ENCODE measurements at regions not wholly inside any gene's neighbourhood (a gene's known extent, or its start where the extent isn't known, plus 50 kb on each side); places are given as distances from the start of the nearest gene placed in this dataset.

GRCh38 chr7:84677117-84677732 lies 482.6 kb upstream of the SEMA3A start:
- no peak for DNase-seq (ENCODE audit: low spot score)

DNA sequence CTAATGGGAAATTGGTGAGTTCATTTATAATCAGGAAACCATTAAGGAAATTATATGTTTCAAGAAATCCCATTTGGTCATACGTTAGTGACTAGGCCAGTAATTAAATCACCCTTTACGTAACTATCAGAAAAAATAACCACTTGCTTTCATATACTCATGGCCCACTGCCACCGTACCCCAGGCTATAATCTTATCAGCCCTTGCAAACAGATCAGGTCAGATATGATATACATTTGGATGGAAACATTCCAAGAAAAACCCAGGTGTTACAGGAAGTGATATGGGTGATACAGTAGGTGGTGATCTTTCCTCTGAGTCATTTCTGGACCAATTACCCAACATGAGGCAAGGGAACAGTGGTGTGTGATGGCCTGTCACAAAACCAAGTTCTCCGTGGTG lies 481.0 kb upstream of the SEMA3A start:
- DNase-seq (ENCODE audit: low spot score), result peak; percentile 41

DNA sequence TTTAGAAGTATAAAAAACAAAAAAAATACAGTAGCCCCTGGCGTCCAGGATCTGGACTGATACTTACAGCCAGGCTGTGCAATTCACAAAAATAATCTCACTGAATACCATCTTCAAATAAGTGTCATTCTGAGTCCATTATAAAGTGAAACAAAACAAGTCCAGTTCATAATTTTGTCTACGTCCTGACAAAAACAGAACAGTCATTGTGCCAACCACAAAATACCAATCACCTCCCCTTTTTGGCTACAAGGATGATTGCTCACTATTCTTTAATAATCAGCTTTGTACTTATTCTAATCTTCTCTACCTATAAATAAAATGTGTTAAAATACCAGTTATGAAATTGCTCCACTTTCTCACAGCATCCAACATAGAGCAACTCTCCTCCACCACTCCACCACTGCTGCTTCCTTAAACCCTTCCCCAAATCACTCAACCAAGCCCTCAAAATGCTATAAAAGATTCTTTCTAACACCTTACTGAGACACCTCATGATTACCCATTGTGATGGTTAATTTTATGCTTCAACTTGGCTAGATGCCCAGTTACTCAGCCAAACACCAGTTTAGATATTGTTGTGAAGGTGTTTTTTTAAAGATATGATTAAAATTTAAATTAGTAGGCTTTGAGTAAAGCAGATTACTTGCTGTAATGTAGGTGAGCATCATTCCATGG lies 479.8 kb upstream of the SEMA3A start:
- DNase-seq (ENCODE audit: low spot score), result no peak

GRCh38 chr7:84669177-84669732 lies 474.7 kb upstream of the SEMA3A start:
- DNase-seq (ENCODE audit: low spot score), result no peak

DNA sequence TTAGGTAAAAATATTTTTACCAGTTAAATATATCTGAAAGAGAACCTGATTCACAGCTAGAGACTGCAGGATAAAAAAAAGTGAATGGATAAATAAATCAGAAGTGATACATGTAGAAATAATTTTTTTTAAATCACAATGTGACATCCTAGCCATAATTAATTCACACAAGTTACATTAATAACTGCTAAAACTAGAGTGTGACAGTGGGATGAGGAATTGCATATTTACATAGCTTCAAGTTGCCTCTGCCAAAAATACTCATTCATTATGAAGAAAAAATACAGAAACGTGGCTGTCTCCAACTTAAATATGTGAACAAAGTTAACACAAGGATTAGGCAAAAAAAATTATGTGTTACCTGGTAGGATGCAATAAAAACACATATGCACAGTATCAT lies 473.5 kb upstream of the SEMA3A start:
- no peak for DNase-seq (ENCODE audit: low spot score)

DNA sequence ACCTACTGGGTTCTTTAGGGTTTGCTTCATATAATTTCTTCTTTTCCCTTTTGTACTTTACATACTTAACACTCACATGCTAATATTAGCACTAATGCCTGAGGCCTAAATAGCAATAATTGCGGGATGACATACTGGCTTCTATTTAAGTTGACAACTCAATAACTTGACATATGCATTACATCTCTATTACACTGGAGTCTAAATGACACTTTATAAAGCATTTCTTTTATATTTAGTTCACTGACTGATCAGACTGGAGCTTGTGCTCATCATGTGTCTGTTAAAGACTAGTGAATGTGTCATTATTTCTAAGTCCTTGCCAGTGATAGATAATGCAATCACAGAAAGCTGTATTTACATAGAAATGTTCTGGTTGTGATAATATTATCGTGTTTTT lies 472.1 kb upstream of the SEMA3A start:
- no peak for DNase-seq (ENCODE audit: low spot score)

DNA sequence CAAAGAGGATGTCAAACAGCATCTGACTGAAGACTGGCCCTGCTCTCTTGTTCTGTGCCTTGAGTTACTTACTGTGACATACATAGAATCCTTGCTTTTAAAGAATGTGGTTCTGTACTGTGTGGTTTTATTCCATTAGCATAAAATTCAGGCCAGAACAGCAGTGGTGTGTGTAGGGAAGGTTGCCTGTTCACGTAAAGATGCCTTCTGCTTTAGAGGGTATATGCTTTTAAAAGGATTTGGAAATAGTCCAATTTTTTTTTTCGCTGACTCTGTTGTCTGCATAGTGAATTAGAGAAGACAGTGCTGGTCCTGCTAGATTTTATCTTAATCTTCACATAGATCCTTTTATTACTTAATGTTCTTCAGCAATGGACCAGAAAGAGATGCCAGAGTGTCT lies 470.8 kb upstream of the SEMA3A start:
- no peak for DNase-seq (ENCODE audit: low spot score)

GRCh38 chr7:84664626-84665025 lies 470.0 kb upstream of the SEMA3A start:
- no peak for DNase-seq (ENCODE audit: low spot score)

GRCh38 chr7:84663224-84663623 lies 468.6 kb upstream of the SEMA3A start:
- DNase-seq (ENCODE audit: low spot score), result no peak

DNA sequence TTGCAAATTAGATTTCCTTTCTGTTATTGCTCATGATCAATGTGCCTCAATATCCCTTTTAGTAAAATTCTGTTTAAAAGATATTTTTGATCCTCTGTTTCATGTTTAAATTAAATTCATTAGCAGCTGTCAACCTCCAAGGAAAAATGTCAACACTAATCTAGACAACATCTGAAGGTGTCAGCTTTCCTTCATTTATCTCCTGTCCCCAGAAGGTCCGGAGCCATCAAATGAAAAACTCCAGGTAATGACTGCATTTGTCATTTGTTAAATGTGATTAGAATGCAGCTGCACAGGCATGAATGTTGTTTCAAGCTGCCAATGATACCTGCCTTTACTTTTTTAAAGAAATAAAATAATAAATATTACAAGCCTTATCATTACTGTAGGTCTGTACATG lies 463.7 kb upstream of the SEMA3A start:
- DNase-seq (ENCODE audit: low spot score), result no peak

DNA sequence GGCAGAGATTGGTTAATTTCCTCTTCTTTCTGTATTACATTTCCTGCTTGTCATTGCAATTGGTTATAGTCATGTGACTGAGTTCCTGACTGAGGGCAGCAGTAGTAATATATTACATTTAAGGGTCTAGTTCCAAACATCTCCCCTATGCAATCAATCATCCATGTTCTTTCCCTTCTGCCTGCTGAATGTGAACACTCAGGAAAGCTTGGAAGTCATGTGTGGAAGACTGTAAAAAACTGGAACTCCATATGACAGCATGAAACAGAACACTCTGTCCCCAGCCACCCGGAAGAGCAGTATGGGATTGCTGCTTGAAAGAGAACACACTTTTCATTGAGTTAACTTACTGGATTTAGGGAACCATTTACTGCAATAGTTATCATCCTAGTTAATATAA lies 459.7 kb upstream of the SEMA3A start:
- no peak for DNase-seq (ENCODE audit: low spot score)

GRCh38 chr7:84651876-84652275 lies 457.3 kb upstream of the SEMA3A start:
- DNase-seq (ENCODE audit: low spot score), result no peak

GRCh38 chr7:84647797-84648757 lies 453.5 kb upstream of the SEMA3A start:
- DNase-seq (ENCODE audit: low spot score), result no peak

DNA sequence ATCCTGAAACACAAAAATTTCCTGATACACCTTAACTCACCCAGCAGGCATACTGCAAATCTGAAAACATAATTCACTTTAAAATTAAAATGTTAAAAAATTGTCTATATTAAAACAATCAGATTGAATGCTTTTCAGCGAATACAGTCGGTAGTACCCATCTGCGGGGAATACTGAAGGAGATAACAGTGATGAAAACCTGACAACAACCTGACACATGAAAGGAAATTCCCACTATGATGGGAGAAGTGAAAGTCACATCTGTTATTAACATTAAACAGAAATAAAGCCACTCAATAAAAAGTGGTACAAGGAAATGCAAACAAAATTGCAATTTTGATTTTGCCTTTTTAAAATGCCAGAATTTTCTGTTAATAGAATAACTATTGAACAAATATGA lies 448.0 kb upstream of the SEMA3A start:
- DNase-seq (ENCODE audit: low spot score), result no peak

DNA sequence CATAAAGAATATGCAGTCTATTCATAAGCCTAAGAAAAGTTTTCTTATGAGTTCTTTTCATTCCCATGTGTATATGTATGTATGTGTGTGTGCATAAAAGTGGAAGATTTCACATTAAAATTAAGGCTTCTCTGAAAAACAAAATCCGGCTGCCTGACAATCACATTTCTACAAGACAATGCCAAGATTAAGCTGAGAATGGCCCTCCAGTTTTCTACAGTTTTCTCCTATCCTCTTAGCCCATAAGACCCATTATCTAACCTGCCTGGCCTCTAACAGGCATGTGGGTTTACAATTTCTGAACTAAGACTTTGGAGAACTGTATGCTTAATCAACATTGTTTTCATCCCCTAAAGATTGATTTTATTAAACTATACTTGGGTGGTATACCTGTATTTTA lies 446.0 kb upstream of the SEMA3A start:
- no peak for DNase-seq (ENCODE audit: low spot score)

DNA sequence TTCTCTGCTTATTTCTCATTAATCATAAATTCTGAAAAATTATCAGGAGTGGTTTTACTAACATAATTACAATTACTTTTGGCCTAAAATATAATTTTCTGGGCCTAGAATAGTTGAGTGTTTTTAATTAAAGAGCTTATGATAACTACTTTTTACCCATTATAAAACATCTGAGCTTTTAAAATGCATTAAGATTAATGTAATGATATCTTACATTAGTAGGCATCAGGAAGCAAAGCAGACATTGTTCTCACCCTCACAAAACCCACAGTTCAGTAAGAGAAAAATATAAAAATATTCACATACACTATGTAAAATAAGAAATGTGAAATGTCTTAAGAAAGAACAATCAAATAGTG lies 443.7 kb upstream of the SEMA3A start:
- no peak for DNase-seq (ENCODE audit: low spot score)

DNA sequence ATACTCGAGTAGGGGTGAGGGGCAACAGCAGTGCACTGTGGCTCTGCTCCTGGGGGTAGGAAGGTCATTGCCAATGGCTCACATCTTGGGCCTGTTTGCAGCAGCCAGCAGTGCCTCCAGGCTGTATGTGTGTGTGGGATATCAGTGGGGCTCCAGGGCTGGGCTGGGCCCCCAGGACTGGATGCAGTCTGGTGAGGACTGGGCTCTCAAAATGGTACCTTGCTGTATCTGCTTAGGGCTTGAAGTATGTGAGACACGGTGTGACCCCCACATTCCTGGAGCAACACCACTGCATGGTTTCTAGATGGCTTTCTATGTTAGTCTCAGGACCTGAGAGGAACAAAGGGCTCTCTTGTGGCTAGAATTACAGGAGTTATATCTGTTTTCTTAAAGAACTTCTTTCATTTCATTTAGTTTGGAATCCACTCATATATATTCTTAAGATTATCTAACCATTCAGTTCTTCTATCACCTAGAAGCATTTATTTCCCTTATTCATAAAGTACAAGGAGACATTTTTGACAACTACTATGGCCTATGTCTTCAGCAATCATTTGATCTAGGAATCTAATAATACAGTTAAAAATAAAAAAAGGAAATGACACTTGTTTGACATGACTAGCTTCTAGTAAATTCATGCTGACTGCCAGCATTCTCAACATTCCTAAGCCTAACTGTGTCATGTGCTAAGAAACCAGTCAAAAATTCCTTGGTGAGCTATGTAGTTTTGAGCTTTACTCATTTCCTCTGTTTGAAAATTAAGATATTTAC lies 443.2 kb upstream of the SEMA3A start:
- no peak for DNase-seq (ENCODE audit: low spot score)

GRCh38 chr7:84631913-84632312 lies 437.3 kb upstream of the SEMA3A start:
- no peak for DNase-seq (ENCODE audit: low spot score)

DNA sequence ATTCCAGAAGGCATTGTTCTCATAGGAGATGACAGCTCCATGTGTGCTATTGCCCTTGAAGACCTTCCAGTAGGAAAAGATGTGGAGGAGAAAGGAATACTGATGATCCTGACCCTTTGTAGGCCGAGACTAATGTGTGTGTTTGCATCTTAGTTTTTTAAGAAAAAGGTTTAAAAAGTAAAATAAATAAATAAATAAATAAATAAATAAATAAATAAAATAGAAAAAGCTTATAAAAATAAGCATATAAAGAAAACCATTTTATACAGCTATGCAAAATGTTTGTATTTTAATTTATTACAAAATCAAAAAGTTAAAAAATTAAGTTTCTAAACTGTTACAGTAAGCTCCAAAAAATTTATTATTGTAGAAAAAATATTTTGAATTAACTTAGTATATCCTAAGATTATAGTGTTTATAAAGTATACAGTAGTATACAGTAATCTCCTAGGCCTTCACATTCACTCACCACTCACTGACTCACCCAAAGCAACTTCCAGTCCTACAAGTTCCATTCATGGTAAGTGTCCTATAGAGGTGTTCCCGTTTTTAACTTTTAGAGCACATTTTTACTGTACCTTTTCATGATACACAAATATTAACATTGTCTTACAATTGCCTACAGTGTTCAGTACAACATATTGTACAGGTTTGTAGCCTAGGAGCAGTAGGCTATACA lies 435.2 kb upstream of the SEMA3A start:
- no peak for DNase-seq (ENCODE audit: low spot score)

DNA sequence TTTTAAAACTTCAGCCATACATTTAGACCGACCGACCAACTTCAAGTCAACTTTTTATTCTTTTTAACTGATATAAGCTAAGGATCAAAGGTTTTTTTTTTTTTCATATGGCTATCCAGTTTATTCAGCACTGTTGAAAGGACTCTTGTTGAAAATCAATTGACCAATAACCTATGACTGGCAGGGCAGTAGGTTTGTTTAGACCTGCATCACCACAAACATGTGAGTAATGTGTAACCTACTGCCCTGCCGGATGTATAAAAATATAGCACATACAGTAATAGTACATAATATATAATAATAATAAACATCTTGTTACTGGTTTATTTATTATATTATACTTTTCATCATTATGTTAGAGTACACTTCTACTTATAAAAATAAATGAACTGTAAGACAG lies 434.6 kb upstream of the SEMA3A start:
- DNase-seq (ENCODE audit: low spot score), result no peak

DNA sequence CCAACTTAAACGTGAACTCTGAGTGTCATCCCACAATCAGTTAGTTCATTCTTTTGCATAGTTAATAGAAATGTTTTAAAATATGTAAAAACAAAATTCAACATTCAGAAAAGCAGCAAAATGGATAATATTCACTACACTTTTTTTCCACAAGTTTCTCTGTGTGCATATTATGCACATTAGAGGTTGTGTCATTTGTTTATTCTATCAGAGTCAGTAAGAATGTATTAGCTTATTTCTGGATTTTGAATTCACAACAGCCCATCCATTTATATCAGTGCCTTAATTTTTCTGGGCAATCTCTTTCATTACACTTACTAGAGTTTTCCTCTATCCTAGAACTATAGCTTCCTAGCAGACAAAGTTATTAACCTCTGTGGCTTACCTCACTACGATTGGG lies 432.7 kb upstream of the SEMA3A start:
- no peak for DNase-seq (ENCODE audit: low spot score)
